ENCODE measurements at regions not wholly inside any gene's neighbourhood (a gene's known extent, or its start where the extent isn't known, plus 50 kb on each side); places are given as distances from the start of the nearest gene placed in this dataset.

GRCh38 chr1:80668372-80668771 lies 1132.4 kb upstream of the ADGRL2 start:
- no peak for TF ChIP-seq CTCF (IDR thresholded peaks at IDR 0.05)
- TF ChIP-seq POLR2AphosphoS5 (IDR thresholded peaks at IDR 0.05), result no peak

Measured in breast epithelium (tissue), 3 donors.